ENCODE measurements at regions not wholly inside any gene's neighbourhood (a gene's known extent, or its start where the extent isn't known, plus 50 kb on each side); places are given as distances from the start of the nearest gene placed in this dataset.

DNA sequence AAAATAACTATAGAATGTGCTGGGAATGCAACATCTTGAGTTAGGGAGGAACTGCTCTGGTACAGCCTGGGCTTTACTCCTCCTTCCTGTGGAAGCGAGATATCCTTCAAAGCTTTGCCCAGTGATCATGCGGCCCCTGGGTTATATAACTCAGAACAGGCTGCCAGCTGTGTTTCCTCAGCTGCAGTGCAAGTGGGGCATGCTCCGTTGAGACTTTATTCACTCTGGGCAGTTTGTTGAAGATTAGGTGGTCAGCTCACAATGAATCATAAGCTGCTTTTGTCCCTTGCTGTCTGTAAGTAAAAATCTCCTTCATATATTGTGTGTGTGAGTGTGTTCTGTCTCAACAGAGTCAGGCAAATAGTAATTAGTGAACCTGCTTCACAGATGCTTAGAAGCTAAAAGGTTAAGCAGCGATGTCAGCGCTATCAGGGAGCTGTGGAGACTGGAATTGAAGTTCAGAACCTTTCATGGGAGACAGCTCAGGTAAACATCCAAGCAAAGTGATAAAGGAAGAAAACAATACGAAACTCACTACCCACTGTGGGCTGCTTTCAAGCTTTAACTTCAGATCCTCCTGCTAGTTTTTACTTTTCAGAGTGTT is 688.4 kb downstream of the HTR1B start:
- TF ChIP-seq, protein P1, sequence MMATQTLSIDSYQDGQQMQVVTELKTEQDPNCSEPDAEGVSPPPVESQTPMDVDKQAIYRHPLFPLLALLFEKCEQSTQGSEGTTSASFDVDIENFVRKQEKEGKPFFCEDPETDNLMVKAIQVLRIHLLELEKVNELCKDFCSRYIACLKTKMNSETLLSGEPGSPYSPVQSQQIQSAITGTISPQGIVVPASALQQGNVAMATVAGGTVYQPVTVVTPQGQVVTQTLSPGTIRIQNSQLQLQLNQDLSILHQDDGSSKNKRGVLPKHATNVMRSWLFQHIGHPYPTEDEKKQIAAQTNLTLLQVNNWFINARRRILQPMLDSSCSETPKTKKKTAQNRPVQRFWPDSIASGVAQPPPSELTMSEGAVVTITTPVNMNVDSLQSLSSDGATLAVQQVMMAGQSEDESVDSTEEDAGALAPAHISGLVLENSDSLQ (IDR thresholded peaks at IDR 0.05): no peak
- TF ChIP-seq ELF4 (IDR thresholded peaks at IDR 0.05): no peak
- TF ChIP-seq SUZ12 (IDR thresholded peaks at IDR 0.05): no peak
- TF ChIP-seq ZNF384 (IDR thresholded peaks at IDR 0.05): no peak
- TF ChIP-seq CTBP1 (IDR thresholded peaks at IDR 0.05; ENCODE audit: borderline replicate concordance): no peak
- no peak for TF ChIP-seq BHLHE40 (IDR thresholded peaks at IDR 0.05; ENCODE audit: borderline replicate concordance)

Data from HEK293T (cell line).